ENCODE measurements at regions not wholly inside any gene's neighbourhood (a gene's known extent, or its start where the extent isn't known, plus 50 kb on each side); places are given as distances from the start of the nearest gene placed in this dataset.

DNA sequence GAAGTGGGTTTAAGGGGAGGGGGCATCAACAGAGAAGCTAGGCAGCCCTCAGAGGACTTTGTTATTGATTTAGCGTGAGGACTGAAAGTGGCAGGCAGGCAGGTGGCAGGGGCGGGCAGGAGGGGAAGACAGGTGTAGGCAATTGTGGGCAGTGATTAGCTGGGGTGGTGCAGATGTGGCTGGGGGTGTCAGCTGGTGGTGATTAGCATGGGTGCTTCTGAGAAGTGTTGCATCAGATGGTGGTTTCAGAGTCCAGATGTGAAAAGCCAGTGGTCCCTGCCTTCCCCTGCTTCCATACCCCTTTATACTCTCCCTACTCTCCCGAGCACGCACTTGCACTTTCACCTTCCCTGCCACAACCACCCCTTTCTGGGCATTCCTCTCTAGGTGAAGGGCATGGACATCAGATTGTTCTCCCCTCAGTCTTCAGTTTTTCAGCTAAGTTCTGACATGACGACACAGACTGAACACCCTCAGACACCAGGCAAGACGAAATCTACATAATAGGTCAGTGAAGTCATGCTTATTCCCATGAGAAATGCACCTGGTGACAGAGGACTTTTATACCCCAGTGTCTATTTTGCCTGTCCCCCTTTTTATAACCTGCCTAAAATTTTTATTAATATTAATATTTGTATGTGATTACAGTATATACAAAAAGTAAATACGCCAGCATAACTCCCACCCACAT lies 435.7 kb upstream of the CADM1 start:
- TF ChIP-seq, protein P1, sequence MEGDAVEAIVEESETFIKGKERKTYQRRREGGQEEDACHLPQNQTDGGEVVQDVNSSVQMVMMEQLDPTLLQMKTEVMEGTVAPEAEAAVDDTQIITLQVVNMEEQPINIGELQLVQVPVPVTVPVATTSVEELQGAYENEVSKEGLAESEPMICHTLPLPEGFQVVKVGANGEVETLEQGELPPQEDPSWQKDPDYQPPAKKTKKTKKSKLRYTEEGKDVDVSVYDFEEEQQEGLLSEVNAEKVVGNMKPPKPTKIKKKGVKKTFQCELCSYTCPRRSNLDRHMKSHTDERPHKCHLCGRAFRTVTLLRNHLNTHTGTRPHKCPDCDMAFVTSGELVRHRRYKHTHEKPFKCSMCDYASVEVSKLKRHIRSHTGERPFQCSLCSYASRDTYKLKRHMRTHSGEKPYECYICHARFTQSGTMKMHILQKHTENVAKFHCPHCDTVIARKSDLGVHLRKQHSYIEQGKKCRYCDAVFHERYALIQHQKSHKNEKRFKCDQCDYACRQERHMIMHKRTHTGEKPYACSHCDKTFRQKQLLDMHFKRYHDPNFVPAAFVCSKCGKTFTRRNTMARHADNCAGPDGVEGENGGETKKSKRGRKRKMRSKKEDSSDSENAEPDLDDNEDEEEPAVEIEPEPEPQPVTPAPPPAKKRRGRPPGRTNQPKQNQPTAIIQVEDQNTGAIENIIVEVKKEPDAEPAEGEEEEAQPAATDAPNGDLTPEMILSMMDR (IDR thresholded peaks at IDR 0.05; ENCODE audit: low read depth, low read length): no peak
- TF ChIP-seq EZH2phosphoT487 (IDR thresholded peaks at IDR 0.05; ENCODE audit: low read depth): no peak

Measured in OCI-LY3 (cell line).